Liver (tissue), 3 donors: ENCODE measurements at regions not wholly inside any gene's neighbourhood (a gene's known extent, or its start where the extent isn't known, plus 50 kb on each side); places are given as distances from the start of the nearest gene placed in this dataset.
"Not testable (repeated sequence)": the region's sequence is repeated elsewhere in the genome, so short reads cannot be mapped to it uniquely, and the experiment has no call there.

ENCODE experiments used
- ATF3 ChIP-seq: IDR thresholded peaks from 2 replicates; pipeline ENCODE4 v1.6.1; 2016; ENCODE audit warnings: antibody characterized with exemption
- CTCF ChIP-seq: fragments of 150-350 bp; IDR thresholded peaks from 2 replicates; pipeline ENCODE4 v1.5.1; 2017; ENCODE audit warnings: improper control_type of control experiment, low read depth, low read length; ENCODE audit not compliant: missing input control
- HNF4G ChIP-seq: IDR thresholded peaks from 2 replicates; pipeline ENCODE4 v1.6.1; 2016; ENCODE audit warnings: antibody characterized with exemption
- JUND ChIP-seq, 2 donors: IDR thresholded peaks; 2 replicates each; pipeline ENCODE4 v1.6.1; 2016; ENCODE audit warnings: antibody characterized with exemption in 2 of 2
- MAX ChIP-seq: IDR thresholded peaks from 2 replicates; pipeline ENCODE4 v1.6.1; 2016; ENCODE audit warnings: antibody characterized with exemption
- RAD21 ChIP-seq, 2 donors: IDR thresholded peaks; 2 replicates each; pipeline ENCODE4 v1.6.1; 2016; ENCODE audit warnings: antibody characterized with exemption in 2 of 2, mild to moderate bottlenecking in 2 of 2
- REST ChIP-seq: IDR thresholded peaks from 2 replicates; pipeline ENCODE4 v1.6.1; 2016; ENCODE audit warnings: antibody characterized with exemption, mild to moderate bottlenecking
- RXRA ChIP-seq, 2 donors: IDR thresholded peaks; 2 replicates each; pipeline ENCODE4 v1.6.1; 2017 to 2018; ENCODE audit warnings: antibody characterized with exemption in 2 of 2, mild to moderate bottlenecking in 1 of 2
- SP1 ChIP-seq: IDR thresholded peaks from 2 replicates; pipeline ENCODE4 v1.6.1; 2018; ENCODE audit warnings: antibody characterized with exemption, mild to moderate bottlenecking
- TAF1 ChIP-seq: conservative IDR thresholded peaks from 2 replicates; pipeline ENCODE4 v1.6.1; 2016; ENCODE audit warnings: antibody characterized with exemption, mild to moderate bottlenecking
- YY1 ChIP-seq: IDR thresholded peaks from 2 replicates; pipeline ENCODE4 v1.6.1; 2016; ENCODE audit warnings: antibody characterized with exemption, mild to moderate bottlenecking
- ZBTB33 ChIP-seq: IDR thresholded peaks from 2 replicates; pipeline ENCODE4 v1.6.1; 2016; ENCODE audit warnings: antibody characterized with exemption
- donor health status: healthy.
- donor health status: healthy.

- TF ChIP-seq RXRA (IDR thresholded peaks at IDR 0.05); RAD21 (IDR thresholded peaks at IDR 0.05); TAF1; CTCF; ZBTB33; HNF4G; YY1; MAX; SP1; REST; ATF3; JUND (IDR thresholded peaks at IDR 0.05): not testable (repeated sequence)
Observed at GRCh38 chr11:49823188-49823587, 129.0 kb upstream of the OR4C13 start.
